22Rv1 (cell line): ENCODE measurements at regions not wholly inside any gene's neighbourhood (a gene's known extent, or its start where the extent isn't known, plus 50 kb on each side); places are given as distances from the start of the nearest gene placed in this dataset.

Experiments used
- CTCF ChIP-seq: fragments of 450-650 bp; IDR thresholded peaks from 2 replicates; pipeline ENCODE4 v1.5.1; 2017; ENCODE audit warnings: mild to moderate bottlenecking
- ZFX ChIP-seq: fragments of 450-650 bp; IDR thresholded peaks from 2 replicates; pipeline ENCODE4 v1.6.1; 2017; ENCODE audit warnings: antibody characterized with exemption, borderline replicate concordance

- TF ChIP-seq CTCF, result no peak
- TF ChIP-seq ZFX, result no peak
Observed at GRCh38 chr6:74070711-74071110, 374.7 kb downstream of the CD109 start.
